Posterior cingulate gyrus (tissue), 11 donors: ENCODE measurements at regions not wholly inside any gene's neighbourhood (a gene's known extent, or its start where the extent isn't known, plus 50 kb on each side); places are given as distances from the start of the nearest gene placed in this dataset.

Source experiments
- DNase-seq, 10 donors: peaks; one replicate each; pipeline versions ENCODE4 v3.0.0 to v3.0.0-alpha.2; 2020 to 2021; ENCODE audit warnings: mixed read lengths in 3 of 10
- intact Hi-C: fragments of 100-400 bp; cut with DNase I; formaldehyde crosslinking; loops from one replicate; pipeline ENCODE4 v1.15.1; 2023

DNA sequence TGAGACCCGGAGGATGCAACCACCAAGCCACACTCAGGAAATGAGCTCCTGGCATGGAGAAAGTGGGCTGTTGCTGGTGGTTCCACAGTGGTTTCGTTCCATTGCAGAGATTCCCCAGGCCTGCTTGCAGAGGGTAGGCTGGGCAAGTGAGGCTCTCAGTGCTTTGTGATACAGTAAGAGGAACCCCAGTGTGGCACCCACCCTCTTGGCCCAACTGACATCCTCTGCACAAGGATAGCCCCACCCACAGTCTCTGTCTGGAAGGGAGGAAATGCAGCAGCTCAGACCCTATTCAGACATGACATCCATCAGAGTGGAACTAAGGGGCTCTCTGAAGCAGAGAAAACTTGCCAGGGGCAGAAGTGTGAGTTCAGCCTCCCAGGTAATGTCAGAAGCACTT, 69.6 kb upstream of the FSTL4 start:
- intact Hi-C loops = no loop called here
- no peak for DNase-seq

DNA sequence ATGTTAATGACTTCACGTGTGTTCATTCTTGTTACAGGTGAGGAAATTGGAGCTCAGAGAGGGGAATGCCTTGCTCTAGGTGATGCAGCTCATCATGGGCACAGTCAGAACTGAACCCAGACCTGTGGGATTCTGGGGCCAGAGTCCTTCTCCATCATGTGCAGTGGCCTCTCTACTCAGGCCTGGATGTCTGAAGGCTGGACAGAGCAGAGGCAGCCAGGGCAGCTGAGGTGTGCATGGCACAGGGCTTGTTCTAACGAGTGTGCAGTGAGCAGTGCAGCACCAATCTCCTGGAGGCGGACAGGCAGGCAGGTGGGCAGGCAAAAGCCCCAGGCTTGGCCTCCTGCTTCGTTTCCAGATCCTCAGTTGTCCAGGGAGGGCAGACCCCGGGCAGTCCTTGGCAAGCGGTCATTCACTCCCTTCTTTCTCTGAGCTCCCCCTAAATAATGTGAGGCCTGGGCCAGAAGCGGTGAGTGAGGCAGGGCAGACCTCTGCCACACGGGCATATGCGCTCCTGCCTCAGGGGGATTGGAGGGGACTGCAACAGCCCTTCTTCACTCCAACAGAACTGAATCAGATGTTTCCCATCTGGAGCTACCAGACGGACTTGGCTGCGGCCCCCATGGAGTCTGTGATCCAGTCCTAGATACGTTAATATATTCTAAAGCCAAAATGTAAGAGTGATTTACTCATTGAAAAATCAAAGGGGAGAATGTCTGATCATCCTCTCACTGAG, 68.7 kb upstream of the FSTL4 start:
- intact Hi-C loops = no loop called here
- no peak for DNase-seq

- DNase-seq = no peak
- intact Hi-C loops = no loop called here
Measured at GRCh38 chr5:133679534-133679933, 67.2 kb upstream of the FSTL4 start.

DNA sequence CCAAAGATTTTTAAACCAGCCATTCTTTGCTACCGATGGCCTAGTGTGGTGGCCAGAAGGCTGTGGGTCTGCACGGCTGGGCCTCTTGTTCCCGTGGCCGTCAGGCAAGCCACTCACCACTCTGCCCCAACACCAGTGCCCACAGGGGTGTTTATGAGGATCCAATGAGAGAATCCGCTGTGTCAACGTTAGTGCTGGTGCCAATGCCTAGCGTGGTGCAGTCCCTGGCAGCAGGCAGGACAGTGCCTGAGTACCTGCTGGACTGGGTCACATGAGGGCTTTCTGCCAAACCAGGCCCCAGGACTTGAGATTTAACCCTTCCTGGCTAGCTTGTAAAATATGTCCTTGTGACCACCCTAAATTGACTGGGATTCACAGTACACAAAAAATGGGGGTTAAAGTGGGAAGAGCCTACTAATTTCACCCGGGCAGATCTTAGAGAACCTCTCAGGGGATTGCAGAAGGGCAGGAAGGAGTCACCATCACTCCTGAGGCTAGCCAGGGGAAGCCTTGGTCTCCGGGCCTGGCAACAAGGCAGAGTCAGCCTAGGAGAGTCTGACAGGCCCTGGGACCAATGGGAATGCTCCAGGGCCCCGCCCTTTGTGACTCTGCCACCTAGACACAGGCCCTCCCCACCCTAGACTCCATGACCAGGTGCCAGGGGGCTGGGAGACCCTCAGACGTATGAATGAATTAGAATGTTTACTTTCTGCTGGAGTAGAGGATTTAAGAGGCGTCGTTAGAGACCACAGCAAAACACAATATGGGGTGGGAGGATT, 63.2 kb upstream of the FSTL4 start:
- intact Hi-C loops = no loop called here
- DNase-seq = no peak

- intact Hi-C loops = no loop called here
- DNase-seq = no peak
Measured at GRCh38 chr5:133670336-133670735, 58.0 kb upstream of the FSTL4 start.

GRCh38 chr5:133669472-133669871, 57.1 kb upstream of the FSTL4 start:
- intact Hi-C loops = no loop called here
- DNase-seq = no peak

- intact Hi-C loops = no loop called here
- peak in 1 of 10 donors; percentile 64 for DNase-seq
Measured at GRCh38 chr5:133668458-133668857, 56.1 kb upstream of the FSTL4 start.

- no peak for DNase-seq
- intact Hi-C loops = no loop called here
Measured at GRCh38 chr5:133667217-133667616, 54.9 kb upstream of the FSTL4 start.

- intact Hi-C loops = no loop called here
- no peak for DNase-seq
Measured at GRCh38 chr5:133665571-133665970, 53.2 kb upstream of the FSTL4 start.

DNA sequence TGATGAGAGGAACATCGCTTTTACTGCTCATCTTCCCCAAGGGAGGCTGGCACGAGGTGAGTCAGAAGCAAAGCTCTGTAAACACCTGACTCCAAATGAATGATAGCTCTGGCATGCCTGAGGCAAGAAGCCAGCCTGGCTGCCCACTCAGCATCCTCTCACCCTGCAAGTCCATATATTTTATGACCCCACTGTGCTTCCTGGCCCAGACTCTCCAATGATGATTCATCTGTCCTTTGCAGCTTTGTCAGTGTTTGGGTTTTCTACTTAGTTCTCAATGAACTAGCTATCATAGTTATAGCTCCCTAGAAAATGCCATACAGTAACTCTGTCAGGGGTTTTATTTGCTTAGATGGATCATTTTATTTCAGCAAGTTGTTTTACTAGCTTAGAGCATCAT, 52.1 kb upstream of the FSTL4 start:
- intact Hi-C loops = no loop called here
- no peak for DNase-seq

- intact Hi-C loops = no loop called here
- DNase-seq = no peak
Measured at GRCh38 chr5:133663397-133664054, 51.2 kb upstream of the FSTL4 start.

GRCh38 chr5:133662578-133662977, 50.2 kb upstream of the FSTL4 start:
- DNase-seq = no peak
- intact Hi-C loops = no loop called here
